Heart left ventricle (tissue), 13 donors: ENCODE measurements at regions not wholly inside any gene's neighbourhood (a gene's known extent, or its start where the extent isn't known, plus 50 kb on each side); places are given as distances from the start of the nearest gene placed in this dataset.

ENCODE experiments used
- CTCF ChIP-seq, 12 donors: fragments of 200-600 bp; sonication (generic) in 4 of 12; IDR thresholded peaks; one replicate each; pipeline versions ENCODE4 v1.5.0 to v1.8.0; 2018 to 2022; ENCODE audit warnings: antibody characterized with exemption in 12 of 12, mild to moderate bottlenecking in 5 of 12
- POLR2A ChIP-seq, 2 donors: fragments of 450-650 bp; IDR thresholded peaks; one replicate each; pipeline ENCODE4 v1.6.1; 2017; ENCODE audit warnings: antibody characterized with exemption in 2 of 2, mild to moderate bottlenecking in 2 of 2, moderate library complexity in 2 of 2
- donor health status: ischemic (EF 13 %, LVEDD 7.1; RV severe dilation, severe dysfunction).
- donor health status: DM: no; HTN: yes; CAD: no.
- donor health status: DM: no; HTN: no; CAD: no.
- donor health status: ischemic (EF 25% LVEDD 6.9; RV normal size, moderate dysfunction).
- donor health status: ischemic (EF 25% LVEDD 5.7; RV mildly dilated, moderate dysfunction).
- donor health status: ischemic (EF 35%, LVEDD 5.7; RV mildly dilated, moderate dysfunction).
- donor health status: nonischemic (EF 11% LVEDD 7.7; RV severe dilation, severe dysfunction).
- donor health status: DM: yes; HTN: yes; CAD: no.
- donor health status: PGD.
- donor health status: ischemic (EF 29% LVEDD 5.4; RV normal size, mild dysfunction).
- donor health status: nonischemic (EF 23%, LVEDD 6.1; RV moderate dilation, normal function).

- TF ChIP-seq CTCF (IDR thresholded peaks at IDR 0.05) (no peak), POLR2A (IDR thresholded peaks at IDR 0.05) (no peak)
Observed at GRCh38 chr20:26209171-26209941, 512.7 kb upstream of the ZNF337 start.
